ENCODE measurements at regions not wholly inside any gene's neighbourhood (a gene's known extent, or its start where the extent isn't known, plus 50 kb on each side); places are given as distances from the start of the nearest gene placed in this dataset.

- H3K4me1 ChIP-seq: no peaks in the 10 kb centered on the region
- TF ChIP-seq POLR2A (IDR thresholded peaks at IDR 0.05) (no peak), POLR2AphosphoS5 (IDR thresholded peaks at IDR 0.05) (no peak), EP300 (IDR thresholded peaks at IDR 0.05) (no peak), CTCF (IDR thresholded peaks at IDR 0.05) (no peak)
- 77% methylated on average over 3 of the region's 3 CpGs for WGBS
- no peak for DNase-seq (ENCODE audit: low spot score in 2 of 2)
- H3K4me3 ChIP-seq: no peak overlapping the region
- no peaks in the 10 kb centered on the region for H3K9me3 ChIP-seq
- no peaks in the 10 kb centered on the region for H3K27me3 ChIP-seq
- no peak overlapping the region for H3K27ac ChIP-seq
- no peaks in the 10 kb centered on the region for H3K36me3 ChIP-seq
These were observed 186.0 kb downstream of the NXNL2 start for GRCh38 chr9:88721025-88721424.

- Histone ChIP-seq H3K4me3 (no peak overlapping the region), H3K4me1 (no peaks in the 10 kb centered on the region), H3K36me3 (no peaks in the 10 kb centered on the region), H3K27me3 (no peaks in the 10 kb centered on the region), H3K27ac (no peak overlapping the region), H3K9me3 (no peaks in the 10 kb centered on the region)
- 88% methylated on average over 1 of the region's 1 CpG for WGBS
- DNase-seq (ENCODE audit: low spot score in 2 of 2): no peak
- no peak for TF ChIP-seq CTCF (IDR thresholded peaks at IDR 0.05)
- TF ChIP-seq POLR2AphosphoS5 (IDR thresholded peaks at IDR 0.05): no peak
- TF ChIP-seq EP300 (IDR thresholded peaks at IDR 0.05): no peak
- TF ChIP-seq POLR2A (IDR thresholded peaks at IDR 0.05): no peak
These were observed 186.7 kb downstream of the NXNL2 start for GRCh38 chr9:88721495-88722279.

- H3K4me1 ChIP-seq: no peaks in the 10 kb centered on the region
- no peaks in the 10 kb centered on the region for H3K27me3 ChIP-seq
- H3K27ac ChIP-seq: no peak overlapping the region
- 90% methylated on average over 2 of the region's 2 CpGs for WGBS
- no peak overlapping the region for H3K4me3 ChIP-seq
- TF ChIP-seq POLR2AphosphoS5 (IDR thresholded peaks at IDR 0.05) (no peak), EP300 (IDR thresholded peaks at IDR 0.05) (no peak), CTCF (IDR thresholded peaks at IDR 0.05) (no peak), POLR2A (IDR thresholded peaks at IDR 0.05) (no peak)
- H3K36me3 ChIP-seq: no peaks in the 10 kb centered on the region
- no peaks in the 10 kb centered on the region for H3K9me3 ChIP-seq
- no peak for DNase-seq (ENCODE audit: low spot score in 2 of 2)
These were observed 187.8 kb downstream of the NXNL2 start for GRCh38 chr9:88722753-88723152.

GRCh38 chr9:88723751-88724150 is 188.8 kb downstream of the NXNL2 start:
- Histone ChIP-seq H3K9me3 (no peaks in the 10 kb centered on the region), H3K27me3 (no peaks in the 10 kb centered on the region), H3K36me3 (no peaks in the 10 kb centered on the region), H3K4me3 (no peak overlapping the region), H3K27ac (no peak overlapping the region), H3K4me1 (no peaks in the 10 kb centered on the region)
- DNase-seq (ENCODE audit: low spot score in 2 of 2): no peak
- no peak for TF ChIP-seq EP300 (IDR thresholded peaks at IDR 0.05)
- TF ChIP-seq POLR2AphosphoS5 (IDR thresholded peaks at IDR 0.05): no peak
- TF ChIP-seq POLR2A (IDR thresholded peaks at IDR 0.05): no peak
- no peak for TF ChIP-seq CTCF (IDR thresholded peaks at IDR 0.05)

GRCh38 chr9:88724331-88724730 is 189.4 kb downstream of the NXNL2 start:
- Histone ChIP-seq H3K9me3 (no peaks in the 10 kb centered on the region), H3K4me3 (no peak overlapping the region), H3K36me3 (no peaks in the 10 kb centered on the region), H3K27me3 (no peaks in the 10 kb centered on the region), H3K27ac (no peak overlapping the region), H3K4me1 (no peaks in the 10 kb centered on the region)
- TF ChIP-seq POLR2AphosphoS5 (IDR thresholded peaks at IDR 0.05) (no peak), POLR2A (IDR thresholded peaks at IDR 0.05) (no peak), CTCF (IDR thresholded peaks at IDR 0.05) (no peak), EP300 (IDR thresholded peaks at IDR 0.05) (no peak)
- 29% methylated on average over 5 of the region's 5 CpGs for WGBS
- no peak for DNase-seq (ENCODE audit: low spot score in 2 of 2)

All from suprapubic skin (tissue), 4 donors.